GM21515 (cell line): ENCODE measurements at regions not wholly inside any gene's neighbourhood (a gene's known extent, or its start where the extent isn't known, plus 50 kb on each side); places are given as distances from the start of the nearest gene placed in this dataset.

ENCODE experiments used
- ATAC-seq: cut with Tn5 transposase; IDR thresholded peaks from one replicate; pipeline ENCODE4 v1.9.1; 2021; ENCODE audit not compliant: unreplicated experiment

DNA sequence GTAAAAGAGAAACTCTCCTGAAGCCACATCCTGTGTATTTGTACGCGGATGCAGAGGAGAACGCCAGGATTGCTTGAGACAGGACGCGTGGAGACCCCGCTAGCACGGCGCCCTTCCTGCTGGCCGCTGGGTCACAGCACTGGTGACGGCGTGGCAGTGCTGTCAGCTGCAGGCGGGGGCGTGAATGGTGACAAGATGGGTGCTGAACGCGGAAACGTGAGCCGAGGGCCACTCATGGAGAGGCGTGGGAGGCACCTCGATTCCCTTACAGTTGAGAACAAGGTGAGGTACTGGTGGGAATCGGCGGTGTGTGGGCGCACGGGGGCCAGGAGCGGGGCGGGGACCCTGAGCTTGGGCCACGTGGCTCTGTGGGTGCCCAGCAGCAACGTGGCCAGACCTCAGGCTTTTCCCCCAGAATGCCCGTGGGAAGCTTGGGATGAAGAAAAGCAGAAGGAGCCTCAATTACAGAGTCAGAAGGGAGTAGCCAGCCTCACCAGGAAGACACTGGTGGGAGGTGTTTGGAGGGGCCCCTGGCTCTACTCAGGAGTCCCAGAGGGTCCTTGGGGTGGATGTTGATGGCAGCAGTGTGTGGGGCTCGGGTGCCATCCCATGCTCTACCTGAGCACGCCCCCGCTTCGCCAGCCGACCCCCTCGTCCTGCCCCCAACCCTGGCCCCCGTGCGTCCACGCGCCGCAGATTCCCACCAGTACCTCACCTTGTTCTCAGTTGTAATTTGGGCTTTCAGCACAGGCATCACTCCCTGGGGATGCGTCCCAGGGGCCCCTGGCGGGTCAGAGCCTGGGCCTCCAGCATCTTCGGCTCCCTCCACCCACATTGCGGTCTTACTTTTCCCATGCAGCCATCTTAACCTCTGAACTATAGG is 208.4 kb upstream of the TCERG1L start:
- no peak for ATAC-seq

DNA sequence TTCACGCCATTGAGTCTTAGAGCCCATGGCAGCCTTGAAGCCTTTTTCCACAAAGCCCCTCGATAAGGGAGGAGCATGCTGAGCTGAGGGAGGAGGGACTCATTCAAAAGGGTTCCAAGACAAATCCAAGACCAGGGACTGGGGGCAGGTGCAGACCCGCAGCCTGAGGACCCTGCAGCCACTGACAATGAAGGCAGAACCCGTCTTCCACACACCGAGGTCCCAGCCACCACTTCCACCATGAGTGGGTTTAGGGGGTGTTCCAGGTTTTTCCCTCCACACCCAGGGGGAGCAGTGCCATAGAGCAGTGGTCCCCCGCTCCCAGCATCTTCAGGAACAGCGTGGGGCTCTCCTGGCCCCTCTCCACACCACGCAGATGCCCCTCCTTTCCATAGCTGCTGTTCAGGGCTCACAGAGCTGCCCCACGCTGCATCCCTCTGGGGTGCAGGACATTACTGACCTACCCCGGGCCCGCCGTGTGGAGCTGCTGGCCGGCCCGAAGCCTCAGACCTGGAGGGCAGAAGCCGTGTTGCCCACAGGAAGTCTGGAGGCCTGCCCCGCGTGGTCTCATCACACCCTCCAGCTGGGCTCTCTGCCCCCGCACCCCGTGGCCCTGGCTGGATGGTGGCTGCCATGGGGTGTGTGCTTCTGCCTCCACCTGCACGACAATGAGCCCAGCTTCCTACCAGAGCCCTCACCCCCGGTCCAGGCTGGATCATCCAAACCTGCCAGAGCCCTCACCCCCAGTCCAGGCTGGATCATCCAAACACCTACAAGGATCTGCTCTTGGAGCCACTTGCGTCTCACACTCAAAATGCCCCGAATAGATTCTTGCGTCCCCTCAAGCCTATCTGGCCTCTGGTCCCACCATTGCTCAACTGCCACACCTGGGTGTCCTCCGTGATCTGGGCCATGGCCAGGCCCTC is 220.0 kb upstream of the TCERG1L start:
- no peak for ATAC-seq

DNA sequence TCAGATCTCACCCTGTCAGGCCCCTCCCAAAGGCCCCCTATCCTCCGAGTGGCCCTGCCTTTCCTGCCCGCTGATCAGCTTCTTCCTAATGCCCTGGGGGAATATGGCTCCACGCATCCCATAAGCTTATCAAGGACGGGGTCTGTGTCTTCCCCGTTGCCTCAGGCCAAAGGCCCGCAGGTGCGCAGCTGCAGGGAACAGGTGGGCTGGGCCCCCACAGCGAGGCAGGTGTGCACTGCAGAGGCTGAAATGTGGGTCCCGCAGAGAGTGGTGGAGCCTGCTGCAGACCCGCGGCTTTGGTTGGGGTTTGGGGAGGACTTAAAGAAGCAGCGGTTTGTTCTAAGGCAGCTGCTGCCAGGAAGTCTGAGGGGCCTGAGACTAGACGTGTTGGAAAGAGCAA is 220.8 kb upstream of the TCERG1L start:
- no peak for ATAC-seq

DNA sequence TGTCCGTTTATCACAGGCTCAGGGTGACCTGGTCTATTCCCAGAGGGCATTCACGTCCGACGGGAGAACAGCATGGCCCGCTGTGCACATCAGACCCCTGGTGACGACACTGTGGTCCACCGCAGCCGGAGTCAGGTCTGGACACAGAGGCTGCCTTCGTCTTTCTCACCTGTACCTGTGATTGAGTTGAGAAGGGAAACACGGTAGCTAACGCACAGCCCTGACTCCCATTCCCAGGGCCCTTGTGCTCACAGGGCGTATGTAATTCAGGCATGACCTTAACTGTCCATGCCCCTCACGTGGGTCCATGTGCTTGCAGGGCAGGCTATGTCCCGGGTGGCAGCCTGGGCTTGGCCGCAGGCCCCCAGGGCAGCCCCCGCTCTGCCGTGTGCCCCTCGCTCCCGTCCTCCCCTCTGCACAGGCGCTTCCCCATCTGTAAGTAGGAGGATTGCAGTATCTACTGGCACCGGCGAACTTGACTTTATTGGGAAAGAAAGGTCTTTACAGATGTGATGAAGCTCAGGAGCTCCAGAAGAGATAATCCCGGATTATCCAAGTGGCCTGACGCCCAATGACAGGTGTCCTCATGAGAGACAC is 221.3 kb upstream of the TCERG1L start:
- ATAC-seq = no peak

DNA sequence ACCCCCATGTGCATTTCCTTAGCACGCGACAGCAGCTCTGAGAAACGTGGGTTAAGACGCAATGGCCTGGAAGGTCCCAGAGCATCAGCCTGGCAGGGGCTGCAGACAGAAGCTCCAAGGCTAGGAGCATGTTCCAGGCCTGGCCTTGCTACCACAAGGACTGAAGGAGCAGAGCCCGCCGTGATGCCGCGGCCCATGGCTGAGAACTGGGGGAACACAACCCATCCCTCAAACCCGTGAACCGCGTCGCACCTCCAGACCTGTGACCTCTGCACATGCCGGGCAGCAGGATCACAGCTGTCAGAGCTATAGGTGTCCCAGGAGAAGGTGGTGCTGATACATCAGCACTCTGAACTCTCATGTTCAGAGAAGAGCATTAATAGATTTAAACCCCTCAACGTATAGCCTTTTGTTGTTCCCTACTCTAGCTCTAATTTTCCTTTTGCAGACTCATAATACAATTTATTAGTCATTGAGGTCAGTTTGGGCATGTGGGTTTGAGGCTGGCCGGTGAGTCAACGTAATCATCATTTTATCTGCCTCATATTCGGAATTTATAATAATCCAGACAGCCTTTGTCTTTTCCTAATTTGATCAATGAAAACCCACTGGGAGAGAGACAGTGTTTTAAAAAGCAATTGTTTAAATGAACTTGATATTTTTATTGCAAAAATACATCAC is 222.5 kb upstream of the TCERG1L start:
- no peak for ATAC-seq

DNA sequence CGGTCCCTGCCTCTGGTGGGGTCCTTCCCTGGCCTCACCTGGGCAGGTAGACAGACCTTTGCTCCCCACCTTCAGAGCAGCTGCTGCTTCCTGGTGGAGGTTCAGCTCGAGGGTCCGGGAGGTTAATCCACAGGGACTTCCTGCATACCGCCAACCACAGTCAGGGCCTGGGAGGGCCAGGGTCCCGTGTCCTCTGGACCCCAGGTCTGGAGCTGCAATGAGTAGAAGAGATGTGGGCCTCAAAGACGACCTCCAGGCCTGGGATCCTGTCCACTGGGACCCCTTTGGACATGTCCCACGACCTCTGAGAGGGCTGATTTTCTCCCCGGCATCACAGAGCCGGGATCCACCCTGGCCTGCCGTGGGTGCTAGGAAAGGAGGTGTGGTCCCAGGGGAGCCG is 223.3 kb upstream of the TCERG1L start:
- ATAC-seq = no peak

DNA sequence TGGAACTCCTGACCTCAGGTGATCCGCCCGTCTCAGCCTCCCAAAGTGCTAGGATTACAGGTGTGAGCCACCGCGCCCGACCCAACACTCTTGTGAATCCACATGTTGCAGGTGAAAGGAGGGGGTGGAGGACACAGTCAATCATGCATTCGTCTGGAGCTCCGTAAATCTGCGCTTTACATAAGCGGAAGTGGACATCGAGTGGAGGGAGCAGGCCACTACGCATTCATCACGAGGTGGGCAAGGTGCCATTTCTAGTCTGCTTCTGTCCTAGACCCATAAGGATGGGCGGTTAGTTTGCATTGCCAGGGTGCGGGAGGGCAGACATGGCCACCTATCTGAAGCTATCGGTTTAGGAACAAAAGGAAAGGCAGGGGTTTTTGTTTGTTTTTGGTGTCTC is 225.2 kb upstream of the TCERG1L start:
- ATAC-seq = no peak

DNA sequence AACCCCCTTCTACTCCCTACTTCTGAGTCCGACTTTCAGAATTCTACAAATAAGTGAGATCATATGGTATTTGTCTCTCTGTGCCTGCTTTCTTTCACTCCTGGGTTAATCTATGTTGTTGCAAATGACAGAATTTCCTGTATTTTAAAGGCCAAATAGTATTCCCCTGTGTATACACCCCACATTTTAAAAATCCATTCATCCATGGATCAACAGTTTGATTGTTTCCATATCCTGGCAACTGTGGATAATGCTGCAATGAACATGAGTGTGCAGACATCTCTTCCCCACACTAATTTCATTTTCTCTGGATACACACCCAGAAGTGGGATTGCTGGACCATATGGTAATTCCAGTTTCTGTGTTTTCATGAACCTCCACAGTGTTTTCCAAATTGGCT is 225.8 kb upstream of the TCERG1L start:
- ATAC-seq = no peak

DNA sequence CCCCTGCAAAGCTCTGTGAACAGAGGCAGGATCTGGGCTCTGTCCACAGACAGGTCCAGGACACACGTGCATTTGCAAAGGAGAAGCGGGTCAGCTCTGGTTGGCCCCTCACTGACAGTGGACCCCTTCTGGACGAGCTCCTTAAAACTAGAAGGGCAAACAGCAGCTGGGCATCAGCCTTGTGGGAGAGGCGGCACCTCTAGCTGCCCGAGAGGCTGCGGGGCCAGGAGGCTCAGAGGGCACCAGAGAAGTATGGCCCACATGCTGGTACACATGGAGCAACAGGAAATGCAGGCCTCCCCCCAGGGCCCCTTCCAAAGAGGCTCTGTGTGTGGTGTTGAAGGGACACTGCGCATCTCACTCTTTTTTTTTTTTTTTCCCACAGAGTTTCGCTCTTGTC is 233.0 kb upstream of the TCERG1L start:
- ATAC-seq = no peak

DNA sequence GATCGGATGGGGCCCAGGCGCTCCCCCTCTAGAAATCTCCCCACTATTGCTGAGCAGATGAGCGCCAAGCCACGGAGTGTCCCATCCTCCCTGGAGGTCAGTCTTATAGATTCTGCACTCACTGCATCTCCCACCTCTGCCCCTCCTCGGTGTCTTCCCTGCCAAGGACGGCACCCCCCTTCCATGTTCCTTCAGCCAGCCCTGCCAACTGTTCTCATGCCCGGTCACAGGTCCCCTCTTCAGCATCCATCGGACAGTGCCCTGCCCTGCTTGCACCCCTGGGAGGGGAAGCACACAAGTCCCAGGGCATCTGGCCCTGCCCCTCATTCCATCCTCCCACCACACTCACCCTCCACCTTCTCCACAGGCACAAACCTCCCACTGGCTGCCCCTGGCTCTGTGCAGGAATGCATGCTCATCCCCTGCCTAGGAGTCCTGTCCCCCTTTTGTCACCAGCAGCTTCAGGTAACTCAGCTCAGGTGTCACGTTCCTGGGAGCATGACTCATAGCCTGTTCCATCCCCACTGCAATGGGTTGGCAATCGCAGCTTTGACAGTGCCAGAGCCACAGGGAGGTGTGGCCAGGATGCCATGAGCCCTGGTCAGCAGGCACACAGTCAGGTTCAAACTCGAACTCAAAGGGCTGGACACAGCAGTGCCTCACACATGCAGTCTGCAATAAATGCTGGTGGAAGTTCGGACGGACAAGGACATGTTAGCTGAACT is 234.7 kb upstream of the TCERG1L start:
- ATAC-seq = no peak

DNA sequence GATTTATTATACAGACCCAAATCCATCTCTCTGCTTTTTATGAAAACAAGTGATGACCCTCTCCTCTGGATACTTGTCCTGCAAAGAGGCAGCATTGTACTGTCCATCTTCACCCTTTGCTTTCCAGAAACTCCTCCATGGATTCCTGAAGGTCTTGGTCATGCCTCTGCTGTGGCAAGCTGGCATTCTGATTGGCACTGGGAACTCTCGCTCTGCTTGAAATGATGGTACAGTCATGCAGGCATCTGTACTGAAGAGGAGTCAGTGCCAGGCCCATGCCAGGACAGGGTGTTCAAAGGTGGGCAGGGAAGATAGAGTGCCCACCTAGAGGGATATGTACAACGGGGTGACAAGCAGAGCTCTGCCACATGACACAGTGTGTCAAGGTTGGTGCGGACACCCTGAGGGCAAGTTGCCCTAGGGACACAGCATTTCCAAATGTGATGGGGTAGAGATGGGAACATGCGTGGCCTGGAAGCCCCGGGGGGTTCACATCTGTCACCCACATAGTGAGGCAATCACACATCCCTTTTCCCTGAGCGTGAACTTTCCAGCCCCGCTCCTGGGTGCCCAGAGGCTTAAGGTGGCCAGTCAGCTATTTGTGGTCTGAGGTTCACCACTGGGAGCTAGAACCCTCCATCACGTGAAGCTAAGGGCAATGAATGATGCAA is 235.7 kb upstream of the TCERG1L start:
- ATAC-seq = no peak

DNA sequence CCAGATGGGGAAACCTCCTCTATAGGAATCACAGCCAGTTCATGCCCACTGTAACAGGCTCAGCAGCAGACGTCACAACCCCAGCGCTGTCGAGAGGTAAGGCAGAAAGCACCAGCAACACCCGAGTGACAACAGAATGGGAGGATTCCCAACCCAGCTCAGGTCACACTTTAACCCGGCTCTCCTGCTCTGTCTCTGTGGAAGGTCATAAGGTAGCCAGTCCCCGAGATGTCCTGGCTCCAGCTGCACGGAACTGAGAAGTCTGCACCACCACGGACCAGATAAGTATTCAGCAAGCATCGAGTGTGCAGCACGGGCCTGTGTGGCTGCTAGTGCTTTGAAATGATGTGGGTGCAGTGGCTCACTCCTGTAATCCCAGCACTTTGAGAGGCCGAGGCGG is 236.7 kb upstream of the TCERG1L start:
- ATAC-seq = no peak

DNA sequence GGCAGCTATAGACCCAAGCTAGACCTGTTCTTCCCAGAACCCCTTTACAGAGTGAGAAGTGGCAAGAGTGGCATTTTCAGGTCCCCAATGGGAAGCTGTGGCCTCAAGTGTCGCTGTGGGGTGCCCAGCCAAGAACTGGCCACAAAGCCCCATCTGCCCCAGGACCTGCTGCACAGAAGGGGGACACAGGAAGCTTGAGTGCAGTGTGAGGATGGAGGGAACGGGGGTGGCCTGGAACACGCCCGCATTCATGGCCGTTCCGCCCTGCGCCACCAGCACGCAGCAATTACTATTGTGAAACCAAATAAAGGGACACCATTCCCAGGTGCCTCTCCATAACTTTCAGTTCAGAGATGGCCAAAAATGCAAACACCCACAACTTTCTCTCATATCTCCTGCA is 237.6 kb upstream of the TCERG1L start:
- no peak for ATAC-seq

DNA sequence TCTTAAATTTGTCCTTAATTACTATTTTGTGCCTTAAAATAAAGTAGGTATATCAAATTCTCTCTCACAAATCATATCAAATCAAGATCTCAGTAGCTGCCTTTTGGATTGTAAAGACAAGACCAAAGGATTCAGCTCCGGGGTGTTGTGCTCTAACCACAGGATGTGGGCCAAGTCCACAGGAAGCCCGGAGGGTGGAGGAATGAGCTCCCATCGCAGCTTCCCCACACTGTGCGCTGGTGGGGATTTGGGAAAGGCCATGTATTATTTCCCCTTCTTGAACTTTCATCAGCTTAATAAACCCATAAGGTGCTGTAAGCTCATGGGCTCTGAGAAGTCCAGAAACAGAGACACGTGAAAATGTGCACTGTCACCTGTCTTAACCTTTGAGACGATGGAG is 241.6 kb upstream of the TCERG1L start:
- ATAC-seq = no peak

DNA sequence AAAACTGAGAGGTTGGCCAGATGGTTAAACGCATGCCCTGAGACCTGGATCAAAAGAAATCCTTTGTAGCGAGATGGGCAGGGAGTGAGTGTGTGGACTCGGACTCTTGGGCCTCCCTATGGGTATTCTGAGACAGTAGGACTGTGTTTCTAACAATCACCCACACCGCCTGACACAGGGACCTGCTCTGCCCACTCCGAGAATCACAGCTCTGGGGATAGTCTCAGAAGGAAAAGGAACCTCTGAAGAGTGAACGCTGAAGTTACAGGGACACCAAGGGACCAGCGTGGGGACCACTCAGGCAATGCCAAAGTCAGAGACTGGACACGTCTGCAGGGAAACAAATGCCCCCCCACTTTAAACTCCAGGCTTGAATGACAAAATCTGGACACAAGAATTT is 242.1 kb upstream of the TCERG1L start:
- ATAC-seq = no peak

DNA sequence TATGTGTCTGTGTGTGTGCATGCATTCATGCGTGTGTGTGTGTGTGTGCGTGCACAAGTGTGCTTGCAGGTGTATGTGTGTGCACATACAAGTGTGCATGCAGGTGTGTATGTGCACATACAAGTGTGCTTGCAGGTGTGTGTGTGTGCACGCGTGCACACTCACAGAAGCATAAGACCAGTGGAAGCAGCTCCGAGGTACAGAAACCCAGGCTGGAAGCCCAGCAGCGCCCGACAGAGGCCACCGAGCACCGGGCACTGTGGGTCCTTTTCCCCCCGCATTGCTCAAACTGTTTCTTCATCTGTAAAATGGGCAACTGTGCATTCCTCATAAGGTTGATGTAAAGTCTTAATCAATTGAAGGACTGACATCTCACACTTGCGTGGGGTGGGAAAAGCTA is 243.3 kb upstream of the TCERG1L start:
- ATAC-seq = no peak

DNA sequence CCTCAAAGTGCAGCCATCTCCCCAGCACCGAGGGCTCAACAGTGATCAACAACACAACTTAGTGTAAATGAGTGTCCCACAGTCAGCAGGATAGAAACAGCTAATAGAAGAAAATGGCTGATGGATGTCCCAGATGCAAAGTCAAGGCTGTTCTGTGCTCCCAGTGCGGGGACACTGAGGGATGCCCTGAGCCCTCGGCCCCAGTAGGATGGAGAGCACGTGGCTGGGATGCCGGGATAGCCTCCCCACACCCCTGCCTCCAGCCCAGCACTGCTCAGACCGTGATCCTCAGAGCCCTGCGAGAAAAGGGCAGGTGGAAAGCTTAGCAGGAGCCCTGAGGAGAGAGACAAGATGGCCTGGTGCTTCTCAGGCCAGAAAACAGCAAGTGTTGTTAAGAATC is 243.9 kb upstream of the TCERG1L start:
- ATAC-seq = no peak

DNA sequence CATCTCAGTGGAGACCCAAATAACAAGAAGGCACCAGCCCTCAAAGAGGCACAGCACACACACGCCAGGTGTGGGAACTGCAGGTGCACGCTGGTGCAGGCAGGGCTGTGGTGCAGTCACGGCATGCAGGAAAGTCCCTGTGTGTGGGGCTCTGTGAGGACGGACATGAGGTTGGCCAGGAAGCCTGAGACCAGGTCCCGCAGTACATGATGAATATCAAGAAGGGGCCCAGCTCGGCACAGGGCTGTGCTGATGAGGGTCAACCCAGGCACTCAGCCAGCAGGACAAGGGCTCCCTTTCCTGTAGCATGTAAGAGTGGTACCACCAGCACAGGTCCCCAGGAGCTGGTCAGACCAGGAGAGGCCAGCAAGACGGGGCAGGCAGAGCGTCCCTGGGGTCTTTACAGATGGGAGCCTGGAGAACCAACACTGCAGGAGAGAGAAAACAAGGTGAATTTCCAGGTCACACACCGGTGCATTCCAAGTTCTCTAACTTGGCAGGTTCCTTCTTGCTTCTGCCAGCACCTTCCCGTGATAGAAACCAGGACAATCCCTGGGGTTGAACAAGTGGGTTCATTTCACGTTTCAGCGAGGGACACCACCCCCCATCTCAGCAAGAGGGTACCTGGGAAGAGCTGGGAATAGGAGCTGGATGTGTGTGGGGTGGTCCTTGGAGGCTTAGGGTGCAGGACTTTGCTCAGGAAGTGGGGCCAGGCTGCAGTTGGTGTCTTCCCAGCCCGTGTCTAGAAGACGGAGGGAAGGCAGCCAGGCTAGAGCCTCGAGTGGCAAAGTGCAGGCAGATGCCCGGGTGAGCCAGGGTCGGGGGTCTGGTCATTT is 244.8 kb upstream of the TCERG1L start:
- no peak for ATAC-seq

DNA sequence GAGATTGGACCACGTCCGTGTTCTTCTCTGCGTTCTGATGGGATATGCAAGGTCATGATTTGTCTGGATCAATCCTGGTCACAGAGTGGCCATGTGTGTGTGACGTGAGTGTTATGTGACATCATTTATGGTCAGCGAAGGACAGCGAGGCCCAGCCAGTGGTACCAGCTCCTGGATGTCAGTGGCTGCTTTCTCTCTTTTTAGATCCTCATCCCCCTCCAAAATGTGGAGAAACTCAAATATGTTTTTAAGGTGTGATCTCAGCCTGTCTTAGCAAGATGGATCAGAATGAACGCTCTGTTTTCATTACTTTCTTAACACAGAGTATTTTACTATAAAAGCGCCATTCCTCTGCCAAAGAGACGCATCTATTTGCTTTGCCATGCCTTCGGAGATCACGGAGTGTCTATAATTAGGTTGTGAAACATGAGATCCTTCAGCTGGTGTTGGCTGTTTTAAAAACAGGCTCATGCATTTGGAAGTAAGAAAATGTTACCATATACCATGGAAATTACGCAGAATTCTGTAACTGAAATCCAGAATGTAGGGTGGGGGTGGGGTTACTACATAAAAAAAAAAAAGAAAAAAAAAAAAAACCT is 245.5 kb upstream of the TCERG1L start:
- no peak for ATAC-seq
